GM18517 (cell line): ENCODE measurements at regions not wholly inside any gene's neighbourhood (a gene's known extent, or its start where the extent isn't known, plus 50 kb on each side); places are given as distances from the start of the nearest gene placed in this dataset.

Experiments
- ATAC-seq: cut with Tn5 transposase; IDR thresholded peaks from one replicate; pipeline ENCODE4 v1.9.1; 2021; ENCODE audit warnings: mild to moderate bottlenecking, moderate library complexity; ENCODE audit not compliant: unreplicated experiment

DNA sequence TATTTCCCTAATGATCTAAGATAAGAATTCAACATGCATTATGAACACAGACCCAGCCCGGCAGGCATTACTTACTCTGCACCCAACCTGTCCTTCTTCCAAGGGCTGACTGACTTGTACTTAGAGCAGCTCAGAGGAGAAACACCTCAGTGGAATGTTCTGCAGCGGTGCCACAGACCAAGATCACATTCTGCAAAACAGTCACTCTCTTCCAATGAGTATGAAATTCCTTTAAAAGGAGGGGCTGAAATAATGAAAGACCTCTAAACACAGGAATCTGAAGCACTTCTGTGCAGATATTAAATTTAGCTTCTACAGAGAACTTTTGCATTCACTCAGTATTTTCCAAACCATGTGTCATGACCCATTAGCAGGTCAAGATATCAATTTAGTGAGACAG is 172.9 kb downstream of the ZDHHC21 start:
- no peak for ATAC-seq

DNA sequence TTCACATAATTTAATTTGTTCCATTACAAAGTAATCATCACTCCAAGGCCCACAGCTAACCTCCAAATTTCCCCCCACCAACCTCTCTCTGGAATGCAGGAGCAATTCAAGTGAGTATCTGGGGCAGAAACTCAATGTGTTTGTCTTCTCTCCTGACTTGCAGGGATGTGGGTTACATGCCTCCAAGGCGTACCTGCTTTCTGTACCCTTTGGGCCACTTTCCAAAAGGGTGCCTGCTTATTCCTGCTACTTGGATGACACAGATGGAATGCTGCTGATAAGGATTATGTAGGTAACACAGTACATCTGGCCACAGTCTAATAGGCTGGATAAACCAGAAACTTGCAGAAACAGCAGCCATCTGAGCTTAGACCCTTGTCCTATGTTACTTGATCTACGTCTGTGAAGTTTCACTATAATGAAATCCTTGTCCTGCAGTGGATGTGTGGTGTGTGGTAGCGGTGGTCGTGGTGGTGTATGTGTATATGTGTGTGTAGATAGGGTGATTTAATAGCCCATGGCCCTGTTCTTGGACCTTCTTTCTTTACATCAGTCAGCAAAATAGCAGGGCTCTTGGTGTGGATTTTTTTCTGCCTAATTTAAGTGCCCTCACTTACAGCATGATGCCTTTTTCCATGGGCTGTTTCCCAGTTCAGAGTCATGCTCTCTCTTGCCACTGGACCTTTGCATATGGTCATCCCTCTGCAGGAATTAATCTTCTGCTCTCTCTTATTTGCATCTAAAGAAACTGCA is 175.9 kb downstream of the ZDHHC21 start:
- no peak for ATAC-seq

DNA sequence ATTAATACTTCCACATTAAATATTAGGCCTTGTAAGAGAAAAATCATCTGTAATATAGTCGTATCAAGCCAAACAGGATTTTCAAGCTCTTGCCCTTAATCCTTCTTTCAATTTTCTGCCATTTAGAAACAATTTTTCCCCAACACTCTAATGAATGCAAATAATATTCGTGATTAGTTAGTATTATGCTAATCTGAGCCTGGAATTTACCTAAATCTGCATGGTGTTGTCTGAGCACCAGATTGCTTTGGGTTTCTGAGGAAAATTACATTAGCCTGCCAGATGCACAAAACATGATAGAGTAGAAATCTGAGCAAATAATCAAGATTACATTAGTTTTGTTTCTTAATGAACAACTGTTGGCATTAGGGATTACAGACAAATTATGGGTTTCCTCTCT is 176.6 kb downstream of the ZDHHC21 start:
- ATAC-seq = no peak

DNA sequence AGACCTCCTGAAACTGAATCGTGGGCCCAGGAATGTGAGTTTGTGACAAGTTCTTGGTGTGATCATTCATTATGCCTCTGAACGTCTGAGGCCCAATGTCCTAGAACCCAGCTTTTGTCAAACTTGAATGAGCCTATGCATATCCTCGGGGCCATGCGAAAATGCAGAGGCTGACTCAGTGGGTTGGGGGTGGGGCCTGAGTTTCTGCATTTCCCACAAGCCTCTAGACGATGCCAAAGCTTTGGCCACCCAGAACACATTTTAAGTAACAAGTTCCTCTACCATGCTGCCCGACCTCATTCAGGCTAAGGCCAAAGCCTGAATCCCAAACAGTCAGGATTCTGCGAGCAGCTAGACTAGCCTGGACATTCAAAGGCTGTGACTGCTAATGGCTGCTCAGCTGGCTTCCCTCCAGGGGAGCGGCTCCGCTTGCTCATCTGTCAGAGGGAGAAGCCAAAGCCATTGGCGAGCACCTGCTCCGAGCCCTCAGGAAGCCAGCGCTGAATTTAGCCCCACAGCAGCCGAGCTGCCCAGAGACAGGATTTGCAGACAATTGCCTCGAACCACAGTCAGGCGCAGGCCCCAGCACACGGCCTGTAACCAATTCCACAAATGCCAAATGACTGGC is 177.5 kb downstream of the ZDHHC21 start:
- ATAC-seq = no peak

DNA sequence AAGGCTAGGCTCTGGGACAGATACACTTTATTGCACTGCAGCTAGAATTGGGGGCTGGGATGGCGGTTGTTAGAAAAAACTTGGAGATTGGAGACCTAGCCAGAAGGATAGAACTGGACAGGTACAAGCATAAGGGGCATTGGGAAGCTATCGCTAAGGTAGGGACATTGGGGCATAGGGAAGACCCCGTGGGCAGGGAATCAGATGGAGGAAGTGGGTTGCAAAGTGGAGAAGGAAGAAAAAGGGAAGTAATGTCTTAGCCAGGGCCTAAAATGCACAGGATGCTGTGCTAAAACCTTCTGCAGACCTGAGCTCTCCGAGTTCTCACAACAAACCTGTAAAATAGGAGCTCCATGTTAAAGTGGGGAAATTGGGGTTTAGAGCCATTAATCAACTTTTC is 178.2 kb downstream of the ZDHHC21 start:
- ATAC-seq = no peak

DNA sequence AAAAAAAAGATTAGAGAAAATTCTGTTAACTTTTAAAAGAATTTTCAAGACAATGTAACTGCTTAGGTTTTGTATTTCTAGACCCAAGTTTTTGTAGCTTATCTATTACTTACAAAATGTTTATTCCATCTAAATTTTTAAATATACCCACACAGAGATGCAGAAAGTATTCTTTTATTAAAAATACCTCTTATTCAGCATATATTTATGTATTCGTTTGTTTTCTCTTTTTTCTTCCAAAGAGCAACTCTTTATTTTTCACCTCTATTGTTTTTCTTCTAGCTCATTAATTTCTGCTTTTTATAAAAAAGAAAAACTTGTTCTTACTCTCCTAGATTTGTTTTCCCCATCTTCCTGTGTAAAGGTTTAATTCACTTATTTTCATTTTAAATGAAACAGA is 180.3 kb downstream of the ZDHHC21 start:
- no peak for ATAC-seq

DNA sequence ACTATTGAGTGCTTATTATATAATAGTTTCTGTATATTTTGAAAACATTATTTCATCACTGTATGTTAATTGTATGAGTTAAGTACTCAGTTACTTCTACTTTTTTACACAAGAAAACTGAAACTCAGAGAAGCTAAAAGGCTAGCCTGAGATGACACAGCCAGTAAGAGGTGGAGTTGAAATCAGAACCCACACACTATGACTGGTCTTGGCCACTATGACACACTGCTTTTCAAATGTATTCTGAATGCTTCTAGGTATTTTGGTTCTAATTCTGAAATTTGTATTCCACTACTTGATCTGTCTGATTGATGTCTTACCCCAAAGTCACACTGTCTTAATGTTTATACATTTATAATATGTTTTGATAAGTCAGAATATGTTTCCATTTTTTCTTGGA is 181.8 kb downstream of the ZDHHC21 start:
- ATAC-seq = no peak

DNA sequence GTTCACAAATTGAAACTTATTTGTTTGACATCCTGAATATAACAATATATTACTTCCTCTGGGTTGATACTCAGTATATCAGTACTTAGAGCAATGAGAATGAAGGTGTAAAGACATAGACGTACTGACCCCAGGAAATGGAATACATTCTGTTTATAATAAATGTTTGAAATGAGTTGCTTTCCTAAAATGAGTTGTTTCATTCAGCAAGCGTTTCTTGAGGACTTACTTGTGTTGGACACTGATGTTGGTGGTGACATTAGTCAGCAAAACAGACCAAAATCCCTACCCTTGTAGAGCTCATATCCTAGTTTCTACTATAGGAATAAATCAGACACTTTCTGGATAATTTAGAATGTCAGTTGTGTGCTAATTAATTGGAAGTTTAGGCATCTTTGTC is 184.3 kb downstream of the ZDHHC21 start:
- no peak for ATAC-seq

DNA sequence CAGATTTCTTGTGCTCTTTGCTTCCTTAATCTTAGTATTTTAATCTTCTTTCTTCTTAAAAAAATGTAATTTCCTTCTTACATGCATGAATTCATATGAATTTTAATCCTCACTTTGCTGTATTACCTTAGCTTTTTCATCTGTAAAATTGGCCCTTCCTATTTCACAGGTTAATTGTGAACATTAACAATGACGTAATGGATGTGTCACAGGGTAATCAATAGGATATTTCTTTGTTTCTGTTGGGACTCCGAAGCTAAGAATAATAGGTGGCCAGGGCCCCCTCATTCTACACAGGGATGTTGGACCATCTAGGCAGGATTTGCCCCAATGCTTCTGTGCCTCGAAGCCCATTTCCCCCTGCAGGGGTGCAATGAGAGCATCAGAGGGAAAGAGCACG is 187.4 kb upstream of the NFIB start:
- no peak for ATAC-seq

DNA sequence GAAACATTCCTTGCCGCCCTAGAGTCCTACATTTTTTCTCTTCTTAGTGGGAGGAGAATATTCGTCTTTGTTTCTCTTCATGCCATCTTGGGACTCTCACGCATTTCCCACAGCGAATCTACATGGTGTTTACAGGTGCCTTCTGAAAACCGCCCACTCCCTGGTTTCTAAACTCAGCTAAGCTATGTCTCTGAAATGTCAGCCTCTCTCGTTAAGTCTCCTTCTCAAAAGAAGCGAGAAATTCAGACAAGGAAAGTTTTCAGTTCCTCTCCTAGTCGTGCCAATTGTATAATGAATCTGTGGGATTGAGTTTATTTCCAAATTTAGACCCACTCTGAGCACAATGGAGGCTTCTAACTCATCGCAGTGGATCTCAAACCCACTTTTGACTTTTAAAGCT is 186.8 kb upstream of the NFIB start:
- ATAC-seq = no peak

DNA sequence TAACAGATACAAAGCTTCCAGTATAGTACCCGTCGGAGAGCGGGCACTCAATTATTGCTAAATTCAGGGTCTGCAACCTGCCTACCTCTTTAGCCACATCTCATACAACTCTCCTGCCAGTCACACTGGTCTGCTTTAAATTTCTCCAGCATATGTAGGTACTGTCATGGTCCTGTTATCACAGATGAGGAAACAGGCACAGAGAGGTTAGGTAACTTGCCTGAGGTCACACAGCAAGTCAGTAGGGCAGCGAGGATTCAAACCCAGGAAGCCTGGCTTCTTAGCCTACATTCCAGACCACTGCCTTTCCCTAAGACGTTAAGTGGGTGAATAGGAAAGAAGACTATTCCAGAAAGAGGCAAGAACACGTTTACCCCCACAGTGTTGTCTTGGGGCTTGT is 186.0 kb upstream of the NFIB start:
- ATAC-seq = no peak

DNA sequence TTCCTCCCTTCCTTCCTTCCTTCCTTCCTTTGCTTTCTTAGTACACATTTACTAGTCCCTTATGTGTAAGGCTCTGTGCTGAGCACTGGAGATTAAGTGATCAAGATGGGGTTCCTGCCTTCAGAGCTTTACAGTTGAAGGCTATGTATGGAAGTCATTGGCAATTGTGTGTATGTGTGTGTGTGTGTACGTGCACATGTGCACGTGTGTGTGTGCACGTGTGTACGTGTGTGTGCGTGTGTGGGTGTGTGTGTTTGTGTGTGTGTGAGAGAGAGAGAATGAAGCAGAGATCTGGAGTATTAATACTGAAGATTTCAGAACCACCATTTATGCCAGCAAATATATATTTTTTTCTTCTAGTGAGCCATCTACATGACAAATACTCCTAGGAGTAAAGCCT is 184.9 kb upstream of the NFIB start:
- no peak for ATAC-seq

DNA sequence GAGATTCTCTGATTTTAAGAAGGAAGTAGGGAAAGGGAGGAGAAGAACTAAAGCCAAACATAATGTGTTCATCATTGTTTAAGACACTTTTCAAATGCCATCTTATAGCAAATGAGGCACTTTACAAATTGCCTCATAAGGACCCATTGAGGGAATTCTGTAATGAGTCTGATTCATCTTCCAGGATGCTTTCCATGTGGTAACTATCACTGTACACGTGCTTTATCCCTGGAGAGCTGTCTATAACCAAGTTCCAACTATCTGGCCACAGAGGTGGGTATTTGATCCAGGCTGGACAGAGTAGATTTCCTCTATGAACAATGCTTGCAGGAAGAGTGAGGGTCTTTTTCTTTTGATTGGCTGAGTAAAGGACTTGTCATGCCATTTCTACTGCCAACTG is 183.5 kb upstream of the NFIB start:
- ATAC-seq = no peak

DNA sequence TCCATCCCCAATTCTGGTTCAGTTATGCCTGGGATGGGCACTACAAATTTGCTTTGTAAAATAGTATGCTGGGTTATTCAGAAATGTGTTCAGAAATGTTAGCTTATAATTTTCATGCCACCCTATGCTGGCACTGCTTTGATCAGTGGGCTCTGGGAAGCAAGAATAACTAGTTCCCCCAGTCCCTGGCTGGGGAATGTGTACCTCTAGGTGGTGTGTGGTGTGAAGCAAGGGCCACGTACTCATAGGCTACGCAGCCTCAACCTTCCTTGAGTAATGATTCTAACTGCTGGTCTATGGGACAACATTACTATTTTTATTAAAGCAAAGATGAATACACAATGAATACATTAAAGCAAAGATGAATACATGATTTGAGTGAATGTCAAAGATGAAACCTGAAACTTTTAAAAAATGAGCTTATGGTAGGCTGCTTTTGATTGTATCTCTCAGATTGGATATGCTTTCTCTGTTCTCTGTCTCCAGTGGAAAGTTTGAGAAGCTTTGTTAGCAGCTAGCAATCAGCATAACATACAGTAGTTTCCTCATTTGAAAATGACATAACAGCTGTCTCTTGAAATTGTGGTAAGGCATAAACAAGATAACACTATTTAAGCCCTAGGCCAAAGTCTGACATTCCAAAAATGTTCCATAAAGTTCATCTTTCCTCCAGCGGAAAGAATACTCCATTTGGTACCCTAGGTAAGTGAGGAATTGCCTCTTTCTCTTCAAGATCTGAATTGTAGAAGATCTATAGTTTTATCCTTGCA is 174.7 kb upstream of the NFIB start:
- no peak for ATAC-seq

DNA sequence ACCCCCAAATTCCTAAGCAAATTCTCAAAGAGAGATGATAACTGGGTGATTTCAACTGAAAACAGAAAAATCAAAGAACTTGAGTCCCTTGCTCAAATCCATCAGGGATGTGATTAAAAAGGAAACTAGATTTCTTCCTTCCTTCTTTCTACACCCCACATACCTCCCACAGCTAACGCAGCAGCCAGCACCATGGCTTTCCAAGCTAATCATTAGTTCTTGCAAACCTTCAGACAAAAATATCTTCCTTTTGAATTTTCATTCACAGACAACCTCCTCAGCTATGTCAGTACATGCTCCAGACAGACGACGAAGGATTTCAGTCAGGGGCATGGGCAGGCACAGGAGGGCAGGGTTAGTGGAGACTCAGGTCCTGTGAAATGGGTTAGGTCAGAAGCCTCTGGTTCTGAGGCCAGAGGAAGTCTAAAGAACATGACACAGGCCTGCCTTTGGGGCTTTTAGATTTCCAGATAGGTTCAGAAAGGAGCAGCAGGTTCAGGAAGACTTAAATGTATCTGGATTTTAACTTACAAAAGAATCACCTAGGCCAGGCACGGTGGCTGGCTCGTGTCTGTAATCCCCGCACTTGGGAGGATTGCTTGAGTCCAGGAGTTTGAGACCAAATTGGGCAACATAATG is 173.7 kb upstream of the NFIB start:
- ATAC-seq = no peak

DNA sequence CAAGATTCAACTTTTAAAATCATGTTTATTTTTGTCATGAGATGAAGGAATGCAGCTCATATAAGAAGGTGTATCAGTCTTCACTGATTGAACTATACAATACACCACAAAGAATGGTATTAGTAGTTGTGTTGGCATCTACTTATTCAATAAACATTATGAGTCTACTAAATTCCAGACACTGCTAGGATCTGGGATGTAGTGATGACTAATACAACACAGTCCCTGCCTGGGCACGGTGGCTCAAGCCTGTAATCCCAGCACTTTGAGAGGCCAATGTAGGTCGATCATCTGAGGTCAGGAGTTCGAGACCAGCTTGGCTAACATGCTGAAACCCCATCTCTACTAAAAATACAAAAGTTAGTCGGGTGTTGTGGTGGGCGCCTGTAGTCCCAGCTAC is 171.4 kb upstream of the NFIB start:
- no peak for ATAC-seq

DNA sequence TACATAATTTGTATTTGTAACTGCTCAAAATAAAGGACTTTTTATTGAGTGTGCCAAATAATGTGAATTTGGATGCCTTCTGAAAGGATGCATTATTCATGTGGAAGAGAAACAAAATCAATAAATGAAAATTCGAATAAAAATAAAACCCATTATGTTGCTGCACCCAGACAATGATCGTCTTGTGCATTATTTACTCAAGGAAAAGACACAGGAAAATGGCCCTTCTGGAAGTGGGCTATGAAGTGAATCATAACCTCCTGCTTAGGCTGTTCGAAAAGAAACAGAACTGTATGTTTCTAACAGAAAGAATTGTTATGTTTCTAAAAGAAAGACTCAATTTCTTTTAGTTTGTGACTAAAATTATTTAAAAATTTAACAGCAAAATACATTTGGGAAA is 168.9 kb upstream of the NFIB start:
- no peak for ATAC-seq

DNA sequence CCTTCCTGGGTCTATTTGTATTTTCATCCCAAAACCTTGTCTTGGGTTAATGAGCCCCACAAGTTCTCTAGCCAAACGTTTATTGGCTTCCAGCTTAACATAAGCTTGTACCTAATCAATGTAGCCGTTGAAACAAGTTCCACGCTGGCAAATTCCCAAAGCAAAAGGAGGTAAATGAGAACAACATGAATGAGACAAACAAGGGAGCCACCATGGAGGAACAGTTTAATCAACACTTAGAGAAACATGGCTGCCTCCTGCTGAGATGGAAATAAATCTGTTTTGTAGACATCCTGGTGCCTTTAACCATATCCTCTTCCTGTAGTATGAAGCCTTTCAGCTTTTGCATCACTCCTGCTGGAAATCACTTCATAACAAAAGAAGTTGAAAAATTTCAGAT is 166.6 kb upstream of the NFIB start:
- no peak for ATAC-seq

DNA sequence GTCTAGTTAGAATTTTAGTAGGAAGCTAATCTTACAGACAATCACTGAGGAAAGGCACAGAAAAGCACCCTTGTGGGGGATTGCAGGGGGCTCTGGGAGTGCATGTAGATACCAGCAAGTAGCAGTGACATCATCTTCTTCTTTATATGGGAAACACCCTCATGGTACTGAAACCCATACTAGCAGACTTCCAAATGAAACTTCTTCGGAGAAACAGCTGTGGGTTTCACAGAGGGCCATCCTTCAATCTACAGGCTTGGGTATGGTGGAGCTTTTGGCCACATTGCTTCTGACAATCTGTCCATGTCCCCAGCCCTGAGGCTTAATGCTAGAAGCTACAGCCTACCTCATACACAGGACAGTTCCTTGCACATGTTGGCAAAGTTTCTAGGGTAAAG is 165.2 kb upstream of the NFIB start:
- no peak for ATAC-seq

DNA sequence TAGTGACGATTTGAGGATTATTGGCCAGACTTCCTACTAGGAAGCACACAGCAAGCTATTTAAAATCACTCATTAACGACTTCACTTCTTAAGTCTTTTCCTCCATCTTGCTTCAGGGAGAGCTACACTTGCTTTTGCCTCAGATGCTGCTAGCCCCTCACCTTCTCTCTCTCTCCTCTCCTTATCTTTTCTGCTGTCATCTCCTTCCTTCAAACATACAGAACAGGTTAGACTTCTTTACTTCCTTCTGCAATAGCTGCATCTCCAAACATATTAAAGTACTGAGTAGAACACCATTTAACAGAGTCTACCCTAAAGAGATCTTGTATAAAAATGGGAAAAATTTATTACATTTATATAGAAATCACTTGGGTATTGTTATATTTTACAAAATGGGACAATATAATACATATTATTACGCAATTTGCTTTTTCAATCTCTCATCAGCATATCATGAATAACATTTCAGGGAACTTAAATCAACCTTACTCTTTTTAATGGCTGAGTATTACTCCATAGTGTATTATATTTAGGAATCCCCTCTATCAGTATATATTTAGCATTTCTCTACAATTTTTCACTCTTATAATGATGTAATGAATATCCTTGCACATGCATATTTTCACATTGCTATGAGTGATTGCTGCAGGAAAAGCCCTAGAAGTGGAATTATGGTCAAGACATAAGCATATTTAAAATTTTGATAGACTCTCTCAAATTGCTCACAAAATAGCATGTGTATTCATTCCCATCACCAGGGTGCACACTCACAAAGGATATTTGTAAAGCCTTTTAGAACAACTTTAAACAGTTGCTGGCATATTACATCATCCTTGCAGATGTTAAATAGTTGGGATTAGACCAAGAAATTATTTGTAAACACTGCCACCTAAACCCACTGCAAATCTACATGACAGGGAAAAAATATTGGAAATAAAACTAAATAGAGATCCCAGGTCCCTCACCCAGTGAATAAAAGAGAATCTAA is 164.5 kb upstream of the NFIB start:
- no peak for ATAC-seq

DNA sequence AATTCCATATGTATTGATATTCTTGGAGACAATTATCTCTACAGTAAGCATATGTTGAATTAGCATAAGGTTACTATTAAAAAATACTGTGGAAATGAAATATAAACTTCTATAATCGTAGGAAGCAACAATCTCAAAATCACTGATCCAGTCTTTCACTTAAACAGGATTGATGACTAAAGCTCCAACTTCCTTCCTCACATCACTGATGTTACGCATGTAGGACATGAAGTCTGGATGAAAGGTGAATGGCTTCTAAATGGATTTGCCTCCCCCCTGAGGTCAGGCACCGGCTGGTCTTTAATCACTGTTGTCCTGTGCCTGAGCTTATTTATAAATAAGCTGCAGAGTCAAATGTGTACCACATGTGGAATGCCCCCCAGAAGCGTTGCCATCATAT is 157.1 kb upstream of the NFIB start:
- no peak for ATAC-seq
